ENCODE measurements at regions not wholly inside any gene's neighbourhood (a gene's known extent, or its start where the extent isn't known, plus 50 kb on each side); places are given as distances from the start of the nearest gene placed in this dataset.

GRCh38 chr5:154593071-154593470, 115.0 kb upstream of the HAND1 start:
- BruUV-seq (replicated peaks), result no TSS peak
- Histone ChIP-seq H3K9ac (ENCODE audit: insufficient read depth, low read depth, low read length) (no peak overlapping the region), H3K4me3 (replicated peaks in 1 of 3; ENCODE audit: insufficient read depth in 1 of 3, low read depth in 2 of 3, low read length in 3 of 3) (no peak overlapping the region), H2AFZ (ENCODE audit: low read length) (no peak overlapping the region), H3K36me3 (replicated peaks in 1 of 2; ENCODE audit: control insufficient read depth in 1 of 2, insufficient read depth in 2 of 2, low read length in 2 of 2) (no peaks in the 10 kb centered on the region), H3K9me3 (ENCODE audit: low read length) (no peaks in the 10 kb centered on the region), H3K4me2 (ENCODE audit: low read depth, low read length) (no peak overlapping the region), H3K27me3 (ENCODE audit: control insufficient read depth in 1 of 2, insufficient read depth in 2 of 2, low read length in 2 of 2) (peaks cover 0 to 6% of the 10 kb centered on the region in 2 experiments; a peak in 1 of 5 replicates), H3K27ac (ENCODE audit: extremely low read length, insufficient read depth, low read length) (no peak overlapping the region), H4K20me1 (ENCODE audit: insufficient read depth, low read length) (no peaks in the 10 kb centered on the region), H3K79me2 (ENCODE audit: insufficient read depth, low read length) (no peaks in the 10 kb centered on the region), H3K4me1 (ENCODE audit: insufficient read depth, low read length) (peaks cover 3% of the 10 kb centered on the region; the same call in 1 of the 2 replicates)
- ChIA-PET POLR2A (no interaction called here), CTCF (ENCODE audit: low intra/inter-chr PET ratio, low total read pairs) (no interaction called here)
- in situ Hi-C loops (cut with HindIII; ENCODE audit: extremely low pct_ligation_motif_present, low pct_unique_long_range_greater_than_20kb), result no loop called here
- FAIRE-seq, result no peak
- intact Hi-C loops (cut with micrococcal nuclease; ENCODE audit: unreplicated experiment), result no loop called here
- no peak for DNase-seq (ENCODE audit: low spot score)
- no peak for ATAC-seq
- WGBS (ENCODE audit: low lambda C conversion rate), result 10% methylated on average over 3 of the region's 3 CpGs
- TF ChIP-seq ZMAT5 (CRISPR knock-in tag; IDR thresholded peaks at IDR 0.05; ENCODE audit: borderline replicate concordance, low read depth) (no peak), CBFB (CRISPR knock-in tag; IDR thresholded peaks at IDR 0.05) (no peak), FOXJ3 (CRISPR knock-in tag; IDR thresholded peaks at IDR 0.05; ENCODE audit: borderline replicate concordance) (no peak), SMARCE1 (IDR thresholded peaks at IDR 0.05; ENCODE audit: borderline replicate concordance) (no peak), SP1 (IDR thresholded peaks at IDR 0.05) (no peak), SP1 (CRISPR knock-in tag; IDR thresholded peaks at IDR 0.05) (no peak), SRF (IDR thresholded peaks at IDR 0.05; ENCODE audit: low read depth, low read length) (no peak), AKAP8 (CRISPR knock-in tag; IDR thresholded peaks at IDR 0.05) (no peak), ZSCAN31 (CRISPR knock-in tag; IDR thresholded peaks at IDR 0.05; ENCODE audit: low read depth) (no peak), ERF (CRISPR knock-in tag; IDR thresholded peaks at IDR 0.05) (no peak), PHF20 (CRISPR knock-in tag; IDR thresholded peaks at IDR 0.05) (no peak), CENPBD1 (CRISPR knock-in tag; IDR thresholded peaks at IDR 0.05; ENCODE audit: borderline replicate concordance, low read depth) (no peak), ZNF512 (CRISPR knock-in tag; IDR thresholded peaks at IDR 0.05) (no peak), ZFP36L2 (CRISPR knock-in tag; IDR thresholded peaks at IDR 0.05) (no peak), FOXP4 (CRISPR knock-in tag; IDR thresholded peaks at IDR 0.05) (no peak), ZNF574 (CRISPR knock-in tag; IDR thresholded peaks at IDR 0.05) (no peak), ZNF790 (CRISPR knock-in tag; IDR thresholded peaks at IDR 0.05; ENCODE audit: borderline replicate concordance) (no peak), ZNF567 (CRISPR knock-in tag; IDR thresholded peaks at IDR 0.05; ENCODE audit: borderline replicate concordance) (no peak)
